ENCODE measurements at regions not wholly inside any gene's neighbourhood (a gene's known extent, or its start where the extent isn't known, plus 50 kb on each side); places are given as distances from the start of the nearest gene placed in this dataset.

DNA sequence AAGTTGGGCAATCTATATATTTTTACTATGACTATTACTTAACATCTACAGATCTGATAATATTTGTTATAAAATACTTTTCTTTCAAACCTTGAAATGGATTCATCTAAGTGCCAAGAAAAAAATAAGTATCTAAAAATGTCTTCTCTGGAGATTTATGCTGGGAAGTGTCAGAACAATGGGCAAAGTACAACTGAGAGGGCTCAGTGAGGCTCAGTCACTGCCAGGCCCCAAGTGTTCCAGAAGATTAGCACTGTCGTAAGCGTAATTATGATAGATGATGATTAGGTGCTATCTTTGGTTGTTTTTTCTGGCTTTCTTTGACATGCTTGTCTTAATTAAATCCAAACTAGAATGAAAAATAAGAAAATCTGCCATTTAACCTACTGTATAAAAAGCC is 72.2 kb upstream of the ADAMTS19 start:
- intact Hi-C loops (cut with DNase I, micrococcal nuclease), result no loop called here
- DNase-seq (no peak), ATAC-seq (peak; percentile 50)

DNA sequence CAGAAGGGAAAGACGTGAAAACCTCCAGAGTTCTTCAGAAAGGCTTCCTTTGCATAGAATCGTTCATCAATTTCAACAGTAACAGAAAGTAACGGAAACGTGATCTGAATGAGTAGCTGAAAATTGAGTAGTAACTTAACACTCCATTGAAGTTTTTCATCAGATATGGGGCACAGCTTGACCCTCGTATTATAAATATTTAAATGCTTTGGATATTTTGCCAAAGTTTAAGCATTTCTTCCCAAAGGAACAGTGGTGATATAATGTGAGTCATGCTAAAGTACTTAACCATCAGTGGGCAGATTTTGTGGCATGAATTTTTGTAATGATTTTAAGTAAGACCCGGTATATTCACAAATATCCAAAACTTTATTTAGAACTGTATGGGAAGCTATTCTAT is 67.4 kb upstream of the ADAMTS19 start:
- DNase-seq, result no peak
- intact Hi-C loops (cut with DNase I, micrococcal nuclease), result no loop called here
- no peak for ATAC-seq

DNA sequence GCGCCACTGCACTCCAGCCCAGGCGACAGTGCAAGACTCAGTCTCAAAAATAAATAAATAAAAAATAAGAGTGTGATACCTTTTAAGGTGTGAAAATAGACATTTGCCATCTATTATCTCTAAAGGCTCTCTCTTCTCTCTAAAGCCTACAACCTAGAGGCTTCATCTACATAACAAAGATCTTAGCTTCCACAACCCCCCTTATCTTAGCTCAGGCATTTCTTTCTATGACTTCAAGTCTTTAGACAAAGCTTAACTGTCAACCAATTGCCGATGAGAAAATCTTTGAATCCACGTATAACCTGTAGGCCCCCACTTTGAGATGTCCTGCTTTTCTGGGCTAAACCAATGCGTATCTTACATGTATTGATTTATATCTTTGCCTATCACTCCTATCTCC is 64.9 kb upstream of the ADAMTS19 start:
- ATAC-seq, result no peak
- no peak for DNase-seq
- intact Hi-C loops (cut with DNase I, micrococcal nuclease), result no loop called here

DNA sequence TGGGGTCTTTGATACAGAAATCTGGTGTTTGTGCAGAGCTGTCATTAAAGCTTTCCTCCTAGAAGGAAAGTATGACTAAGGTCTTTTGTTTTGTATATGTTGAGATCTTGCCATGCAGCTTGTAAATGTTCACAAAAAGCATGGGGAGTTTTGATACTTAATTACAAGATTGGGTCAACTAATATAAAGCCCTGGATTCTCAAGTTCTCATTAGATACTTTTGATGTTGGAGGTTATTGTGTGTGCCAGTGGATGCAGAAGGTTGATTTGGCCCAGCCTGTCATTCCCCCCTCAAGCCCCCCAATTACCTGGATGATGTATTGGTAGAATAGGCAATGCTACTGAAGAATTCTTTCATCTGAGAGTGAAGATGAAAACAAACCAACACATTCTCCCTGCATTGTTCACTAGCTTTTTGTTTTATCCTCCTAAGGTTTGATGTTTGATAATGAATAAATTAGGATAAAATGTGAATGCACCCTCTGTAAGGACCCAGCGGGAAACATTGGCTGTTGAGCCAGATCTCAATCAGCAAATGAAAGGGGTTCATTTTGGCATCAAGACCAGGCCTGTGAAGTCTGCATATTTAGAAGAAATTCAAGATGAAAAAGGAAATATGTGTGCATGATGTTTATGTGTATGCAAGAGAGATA is 61.9 kb upstream of the ADAMTS19 start:
- intact Hi-C loops (cut with DNase I, micrococcal nuclease), result no loop called here
- no peak for ATAC-seq

DNA sequence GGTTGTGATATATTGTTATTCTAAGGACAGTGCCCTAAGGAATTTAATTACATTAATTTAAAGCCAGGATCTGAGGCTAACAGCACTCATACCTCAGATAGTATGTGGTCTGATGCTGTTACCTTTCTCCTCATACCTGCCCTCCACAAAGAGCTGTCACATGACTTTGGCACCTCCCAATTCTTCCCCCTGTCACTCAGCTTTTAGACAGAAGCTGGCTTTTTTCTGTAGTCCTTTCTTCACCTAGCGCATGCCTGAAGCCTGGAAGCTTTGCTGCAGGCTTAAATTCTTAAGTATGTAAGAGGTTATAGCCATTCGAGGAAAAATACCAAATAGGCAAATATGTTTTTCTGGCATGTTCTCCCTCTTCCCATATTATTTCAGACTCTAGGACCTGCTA is 61.0 kb upstream of the ADAMTS19 start:
- intact Hi-C loops (cut with DNase I, micrococcal nuclease), result no loop called here
- DNase-seq, result no peak
- ATAC-seq, result no peak

More for the DNA sequence above, 61.9 kb upstream of the ADAMTS19 start:
- no peak for DNase-seq

DNA sequence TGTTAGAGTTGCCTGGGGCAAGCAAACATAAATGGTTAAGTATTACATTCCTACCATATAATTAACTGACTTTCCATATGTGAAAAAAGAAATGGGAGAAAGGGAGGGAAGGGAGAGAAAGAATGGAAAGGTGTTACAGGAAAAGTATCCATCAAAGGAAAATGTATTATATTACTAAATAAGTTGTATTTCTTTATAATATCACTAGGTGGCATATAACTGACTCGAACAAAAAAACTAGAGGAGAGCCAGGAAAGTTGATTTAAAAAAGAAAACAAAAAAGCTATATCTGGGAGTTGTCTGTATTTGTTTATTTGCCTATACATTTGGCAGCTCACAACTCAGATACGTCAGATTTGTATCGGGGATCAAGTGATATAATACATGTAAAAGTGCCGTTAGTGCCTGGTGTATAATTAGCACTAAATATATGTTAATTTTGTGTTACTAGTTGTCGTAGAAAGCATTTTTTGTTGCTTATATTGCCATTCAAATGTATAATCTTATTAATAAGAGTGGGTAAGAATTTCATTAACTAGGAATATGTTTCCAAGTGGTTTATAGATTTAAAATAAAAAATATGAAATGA is 59.6 kb upstream of the ADAMTS19 start:
- DNase-seq (no peak), ATAC-seq (no peak)
- intact Hi-C loops (cut with DNase I, micrococcal nuclease), result no loop called here

DNA sequence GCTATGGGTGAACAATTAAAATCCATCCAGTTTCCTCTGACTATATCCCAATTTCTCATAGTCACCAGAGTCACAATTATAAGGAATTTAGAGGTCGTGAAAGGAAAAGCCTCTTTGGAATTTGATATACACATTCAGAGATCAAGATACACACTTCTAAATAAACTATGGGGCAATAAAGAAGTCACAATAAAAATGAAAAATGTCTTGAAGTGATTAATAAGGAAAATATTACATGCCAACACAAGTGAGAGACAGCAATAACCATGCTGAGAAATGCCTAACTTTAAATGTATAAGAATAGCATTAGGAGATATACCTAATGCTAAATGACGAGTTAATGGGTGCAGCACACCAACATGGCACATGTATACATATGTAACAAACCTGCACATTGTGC is 54.9 kb upstream of the ADAMTS19 start:
- no peak for ATAC-seq
- intact Hi-C loops (cut with DNase I, micrococcal nuclease), result no loop called here
- DNase-seq, result no peak

DNA sequence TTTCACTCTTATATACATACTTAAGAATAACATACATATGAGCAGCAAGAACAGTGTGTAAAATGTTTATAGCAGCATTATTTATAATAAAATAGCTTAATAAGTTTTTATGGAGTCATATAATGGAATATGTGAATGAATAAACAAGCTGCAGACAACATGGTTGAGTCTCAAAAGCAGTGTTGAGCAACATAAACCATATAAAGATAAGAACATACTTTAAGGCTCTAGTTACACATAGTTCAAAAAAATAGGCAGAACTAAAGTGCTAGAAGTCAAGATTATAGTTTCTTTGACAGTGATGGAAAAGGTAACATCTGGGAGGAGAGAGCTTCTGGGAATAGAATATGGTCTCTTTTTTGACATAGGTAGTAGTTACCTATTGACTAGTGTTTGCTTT is 53.7 kb upstream of the ADAMTS19 start:
- ATAC-seq, result no peak
- intact Hi-C loops (cut with DNase I, micrococcal nuclease), result no loop called here
- no peak for DNase-seq

Small RNA genes in the stretch of these regions (microRNA-seq; reads per million reads assigned to microRNA genes)
- gene MIR4460, result 0 reads per million in 2 donors
